Raji (cell line): ENCODE measurements at regions not wholly inside any gene's neighbourhood (a gene's known extent, or its start where the extent isn't known, plus 50 kb on each side); places are given as distances from the start of the nearest gene placed in this dataset.

Source experiments
- POLR2A ChIP-seq: IDR thresholded peaks from 2 replicates; pipeline ENCODE4 v1.6.1; 2011; ENCODE audit warnings: low read depth, low read length, control low read depth; ENCODE audit not compliant: insufficient read depth

DNA sequence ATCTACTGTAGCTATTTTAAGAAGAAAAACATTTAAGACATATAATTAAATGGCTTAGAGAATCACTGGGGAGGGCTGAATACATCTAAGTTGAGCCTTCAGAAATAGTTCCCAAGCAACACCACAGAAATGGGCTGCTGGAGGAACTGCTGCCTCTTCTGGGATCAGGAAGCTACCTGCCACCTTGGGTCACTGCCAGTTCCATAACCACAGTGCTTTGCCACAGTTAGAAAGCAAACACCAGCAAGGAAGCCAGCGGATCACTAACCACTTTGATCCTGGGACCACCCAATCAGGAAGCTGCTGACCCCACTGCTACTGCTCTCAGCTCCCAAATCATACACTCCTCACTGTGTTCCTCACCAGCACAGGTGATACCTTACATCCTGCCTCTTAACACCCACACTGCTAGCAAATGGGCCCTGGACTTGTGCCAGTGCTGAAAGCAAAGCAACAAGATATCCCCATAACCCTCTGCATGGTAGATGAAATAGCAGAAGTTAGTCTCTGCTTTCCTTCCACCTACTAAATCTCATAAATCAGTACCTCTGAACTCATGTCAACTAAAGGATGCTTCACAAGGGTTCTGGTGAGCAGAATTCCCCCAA, 346.9 kb downstream of the DEPDC1B start:
- no peak for TF ChIP-seq POLR2A

DNA sequence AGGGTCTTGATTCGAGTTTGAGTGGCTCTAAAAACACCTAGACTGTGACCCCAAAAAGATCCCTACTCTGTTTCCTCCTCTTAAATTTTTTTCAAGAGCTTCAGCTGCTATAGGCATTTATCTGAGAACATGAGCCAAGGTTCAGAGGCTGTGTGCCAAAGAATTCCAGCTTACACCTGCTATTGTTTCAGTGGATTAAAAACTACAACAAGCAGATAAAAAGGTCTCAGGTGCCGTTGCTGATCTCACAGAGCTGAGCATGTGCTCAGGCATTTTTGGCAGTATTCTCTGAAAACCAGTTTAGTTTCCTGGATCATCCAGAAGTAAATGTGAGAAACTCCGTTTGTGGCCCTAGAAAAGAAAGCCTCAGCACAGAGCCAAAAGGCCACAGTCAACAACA, 349.2 kb downstream of the DEPDC1B start:
- TF ChIP-seq POLR2A, result no peak

DNA sequence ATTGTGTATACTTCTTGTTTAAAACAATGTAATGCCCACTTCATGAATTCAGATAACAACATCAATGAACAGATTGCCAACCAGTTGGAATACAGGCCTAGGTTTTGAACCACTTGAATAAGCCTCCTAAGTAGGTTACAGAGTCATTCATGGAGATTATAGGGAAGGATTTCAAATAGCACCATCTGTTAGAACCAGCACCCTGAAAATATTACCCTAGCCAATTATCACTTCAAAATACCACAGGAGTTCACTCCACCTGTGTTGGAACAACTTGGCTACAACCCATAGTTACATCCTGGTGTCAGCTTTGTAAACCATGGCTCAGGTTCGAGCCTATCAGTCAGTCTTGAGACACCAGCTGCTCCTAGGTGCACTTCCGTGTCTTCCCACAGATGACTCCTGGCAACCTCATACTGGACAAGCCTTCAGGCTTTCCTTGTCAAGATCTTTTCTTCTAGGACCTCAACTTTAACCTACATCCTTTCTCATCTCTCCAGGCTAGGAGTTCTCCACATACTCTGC, 350.0 kb downstream of the DEPDC1B start:
- TF ChIP-seq POLR2A, result no peak

DNA sequence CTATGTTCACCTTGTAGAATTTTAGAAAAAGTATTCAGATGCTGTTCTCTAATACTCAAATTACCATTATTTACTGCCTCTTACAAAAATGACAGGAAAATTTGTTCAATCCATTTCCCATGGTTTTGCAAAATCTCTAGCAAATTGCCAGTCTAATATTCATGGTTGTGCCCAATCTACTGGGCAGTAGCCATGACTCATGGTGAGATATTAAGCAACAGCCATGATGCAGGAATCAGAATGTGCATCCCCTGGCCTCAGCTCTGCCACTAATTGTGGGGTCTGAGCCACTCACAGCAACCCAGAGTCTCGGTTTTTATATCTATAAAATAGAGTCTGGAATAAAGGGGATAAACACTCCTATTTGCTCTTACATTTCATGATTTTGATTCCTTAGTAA, 353.6 kb downstream of the DEPDC1B start:
- TF ChIP-seq POLR2A, result no peak

DNA sequence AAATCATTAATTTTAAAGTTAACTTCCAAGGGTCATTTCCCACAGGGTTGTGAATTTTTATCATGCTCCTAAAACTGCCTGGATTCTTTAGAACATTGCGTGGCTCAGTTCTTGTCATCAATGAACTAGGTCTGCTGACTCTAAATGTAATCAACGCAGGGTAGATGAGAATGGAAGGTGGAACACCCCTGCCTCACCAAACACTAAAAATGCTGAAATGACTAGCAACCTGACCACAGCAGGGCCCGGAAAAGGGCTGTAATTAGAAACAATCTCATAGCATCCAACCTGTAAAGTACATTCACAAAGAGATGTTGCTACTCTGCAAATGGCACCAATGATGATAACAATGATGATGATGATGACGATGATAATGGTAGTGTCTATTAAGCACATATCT, 356.9 kb downstream of the DEPDC1B start:
- no peak for TF ChIP-seq POLR2A

DNA sequence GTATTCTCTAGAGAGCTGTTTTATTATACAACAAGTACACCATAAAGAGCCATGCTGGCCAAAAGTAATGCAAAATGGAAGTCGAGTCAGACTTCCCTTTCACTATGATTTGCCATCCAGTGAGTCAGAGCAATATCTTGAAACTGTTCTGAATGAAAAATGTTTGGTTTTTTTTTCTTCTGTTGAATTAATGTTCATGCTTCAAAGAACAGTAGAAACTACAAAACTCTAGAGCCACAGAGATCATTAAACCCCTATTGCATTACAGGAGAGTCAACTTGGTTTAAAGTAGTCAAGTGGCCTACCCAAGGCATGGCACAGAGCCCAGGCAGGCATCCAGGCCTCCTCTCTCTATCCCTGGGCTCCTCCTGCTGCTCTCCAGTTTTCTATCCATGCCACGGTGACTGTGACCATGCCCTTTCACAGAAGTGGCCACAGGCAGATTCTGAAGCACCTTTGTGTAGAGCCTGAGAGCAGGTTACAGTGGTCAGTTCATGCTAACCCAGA, 358.9 kb downstream of the DEPDC1B start:
- TF ChIP-seq POLR2A, result no peak

DNA sequence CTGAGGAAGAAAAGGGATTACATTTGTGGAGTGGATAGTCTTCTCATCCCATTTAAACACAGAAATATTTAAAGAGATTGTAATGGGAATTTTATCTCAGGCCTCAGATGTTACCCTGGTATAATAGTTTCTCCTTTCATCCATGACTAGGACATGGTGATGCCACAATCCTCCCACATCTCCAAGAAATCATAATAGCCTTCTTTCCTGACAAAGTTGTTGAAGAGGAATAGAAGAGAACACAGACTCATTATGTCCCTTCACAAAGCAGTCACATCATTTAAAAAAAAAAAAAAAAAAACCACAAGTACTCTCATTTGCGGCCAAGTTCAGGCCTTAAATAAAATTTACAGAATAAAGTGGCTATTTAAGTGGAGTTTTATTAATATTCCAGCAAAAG, 359.6 kb downstream of the DEPDC1B start:
- TF ChIP-seq POLR2A, result no peak

DNA sequence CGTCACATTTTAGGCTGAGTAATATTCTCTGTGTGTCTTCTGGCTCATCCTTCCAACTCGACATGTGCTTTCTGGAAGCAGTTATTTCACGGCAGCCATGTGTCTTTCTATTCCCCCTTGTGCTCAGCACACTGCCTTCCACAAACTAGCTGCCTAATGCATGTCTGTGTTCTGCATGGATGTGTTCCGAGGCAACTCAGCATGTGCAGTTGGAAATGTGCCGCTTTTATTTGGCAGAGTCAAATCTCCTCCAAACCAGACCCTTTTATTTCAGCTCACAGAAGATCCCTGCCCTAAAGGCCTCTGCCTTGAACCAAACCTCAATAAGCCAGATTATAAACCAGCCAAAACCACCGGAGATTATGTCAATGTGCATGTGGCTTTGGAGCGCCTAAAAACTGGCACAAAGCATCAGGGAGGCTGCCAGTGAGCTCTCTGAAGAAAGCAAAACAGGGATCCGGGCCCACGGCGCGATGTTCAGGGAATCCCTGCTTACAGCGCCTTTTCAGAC, 360.2 kb downstream of the DEPDC1B start:
- no peak for TF ChIP-seq POLR2A

DNA sequence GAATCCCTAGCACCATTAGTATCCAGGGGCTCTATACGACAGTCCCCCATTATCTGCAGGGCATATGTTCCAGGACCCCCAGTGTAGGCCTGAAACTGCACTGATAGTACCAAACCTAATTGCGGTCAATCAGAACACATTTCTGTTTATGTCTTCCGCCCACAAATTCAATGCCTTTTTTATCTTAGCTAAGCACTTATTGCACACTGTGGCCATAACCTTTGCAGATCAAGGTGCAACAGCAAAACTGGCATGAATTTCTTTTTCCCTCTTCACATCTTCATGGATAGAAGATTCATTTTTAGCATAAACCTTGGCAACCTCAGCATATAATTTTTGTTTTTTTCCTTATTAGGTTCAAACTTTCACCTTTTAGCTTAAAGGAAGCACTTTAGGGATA, 361.1 kb downstream of the DEPDC1B start:
- TF ChIP-seq POLR2A, result no peak

DNA sequence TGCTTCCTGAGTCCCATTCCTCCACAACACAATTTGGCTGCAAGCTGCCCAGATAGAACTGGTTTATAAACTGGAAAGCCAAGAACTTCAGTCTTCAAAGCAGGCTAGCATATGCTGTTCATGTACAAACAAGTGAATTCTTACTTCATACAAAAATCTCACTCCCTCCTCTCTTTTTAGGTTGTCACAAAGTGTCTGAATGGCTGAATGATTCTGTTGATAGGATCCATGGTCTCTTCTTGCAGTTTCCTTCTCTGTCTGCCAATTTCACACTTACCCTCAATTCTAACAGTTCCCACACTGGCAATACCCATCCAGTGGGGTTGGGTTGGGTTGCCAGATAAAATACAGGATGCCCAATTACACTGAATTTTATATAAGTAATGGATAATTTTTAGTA, 363.5 kb downstream of the DEPDC1B start:
- no peak for TF ChIP-seq POLR2A

DNA sequence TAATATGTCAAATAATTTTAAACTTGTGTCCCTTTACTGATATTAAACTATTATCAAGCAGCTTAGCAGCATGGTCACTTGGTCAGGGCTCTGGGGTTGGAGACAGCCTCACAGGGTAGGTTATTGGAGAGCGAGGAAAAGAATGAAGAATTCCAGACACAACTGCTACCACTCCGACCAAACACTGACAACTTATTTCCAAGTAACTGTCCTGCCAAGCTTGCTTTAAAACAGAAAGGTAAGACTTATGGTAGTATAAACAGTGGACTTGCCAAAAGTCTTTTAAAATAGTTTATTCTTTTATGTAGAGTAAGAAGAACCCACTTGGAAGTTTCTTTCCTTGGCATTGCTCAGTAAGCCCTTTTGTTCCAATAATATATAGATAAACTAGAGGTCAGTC, 364.1 kb downstream of the DEPDC1B start:
- TF ChIP-seq POLR2A, result no peak

DNA sequence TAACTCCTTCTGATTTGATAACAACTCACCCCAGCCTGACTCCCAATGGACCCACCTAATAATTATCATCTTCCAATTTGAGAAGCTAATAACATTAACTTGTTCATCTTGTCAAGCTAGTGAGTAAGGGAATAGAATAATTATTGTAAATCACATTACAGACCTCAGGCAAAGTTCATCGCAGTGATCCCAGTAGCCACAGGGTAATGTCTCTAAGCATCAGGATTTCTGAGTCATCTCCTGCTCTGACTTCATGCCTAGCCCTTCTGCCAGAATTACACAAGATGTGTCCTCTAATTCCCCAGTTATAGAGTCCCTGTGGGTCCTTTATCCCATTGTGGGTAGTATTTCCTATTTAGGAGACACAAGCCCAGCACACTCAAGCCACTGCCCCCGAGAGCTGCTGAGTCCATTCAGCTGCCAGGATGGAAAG, 365.7 kb downstream of the DEPDC1B start:
- no peak for TF ChIP-seq POLR2A

DNA sequence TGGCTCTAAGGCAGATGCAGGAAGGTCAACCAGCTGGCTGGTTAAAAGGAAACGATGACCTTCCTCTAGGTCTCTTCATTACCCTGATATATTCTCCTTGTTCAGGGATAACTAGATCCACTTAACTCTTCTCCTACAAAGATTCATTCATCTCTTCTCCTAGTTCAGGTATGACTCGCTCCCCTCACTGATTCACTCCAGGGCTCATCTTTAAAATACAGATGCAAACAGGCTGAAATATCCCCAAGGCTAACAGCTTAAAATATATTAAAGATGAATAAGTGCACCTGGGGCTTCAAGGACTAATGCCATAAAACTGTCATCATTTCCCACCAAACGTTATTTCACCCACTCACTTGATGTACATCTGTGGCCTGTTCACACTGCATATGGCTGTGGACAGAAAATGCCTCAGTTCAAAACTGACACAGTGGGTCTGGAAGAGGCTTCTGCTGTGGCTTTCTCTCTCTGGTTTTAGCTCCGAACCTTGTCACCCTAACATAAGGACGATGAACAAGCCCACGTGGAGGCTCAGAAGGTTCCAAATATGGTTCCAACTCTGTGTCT, 366.9 kb downstream of the DEPDC1B start:
- TF ChIP-seq POLR2A, result no peak

DNA sequence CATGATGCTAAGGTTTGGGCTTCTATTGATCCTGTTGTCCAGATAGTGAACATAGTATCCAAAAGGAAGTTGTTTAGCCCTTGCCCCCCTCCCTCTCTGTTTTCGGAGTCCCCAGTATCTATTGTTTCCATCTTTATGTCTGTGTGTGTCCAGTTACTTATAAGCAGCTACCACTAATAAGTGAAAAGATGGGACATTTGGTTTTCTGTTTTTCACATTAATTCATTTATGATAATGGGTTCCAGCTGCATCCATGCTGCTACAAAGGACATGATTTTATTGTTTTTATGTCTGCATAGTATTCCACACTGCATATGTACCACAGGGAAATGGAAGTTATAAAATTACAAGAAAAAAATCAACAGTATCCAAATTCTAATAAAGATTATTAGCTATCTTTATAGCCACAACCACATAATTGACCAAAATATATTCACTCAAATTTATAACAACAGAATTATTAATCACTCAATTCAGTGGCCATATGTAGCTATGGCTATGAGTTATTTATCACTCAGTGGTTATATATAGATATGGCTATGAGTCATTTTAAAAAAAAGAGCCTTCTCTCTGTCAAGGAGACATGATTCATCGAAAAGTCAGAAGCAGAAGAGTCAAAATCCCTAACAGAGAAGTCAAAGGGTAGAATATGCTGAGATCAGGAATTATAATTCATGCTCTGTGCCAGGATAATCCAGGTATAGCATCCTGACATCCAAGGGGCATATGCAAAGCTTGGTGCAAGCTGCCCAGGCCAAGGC, 367.5 kb downstream of the DEPDC1B start:
- no peak for TF ChIP-seq POLR2A

DNA sequence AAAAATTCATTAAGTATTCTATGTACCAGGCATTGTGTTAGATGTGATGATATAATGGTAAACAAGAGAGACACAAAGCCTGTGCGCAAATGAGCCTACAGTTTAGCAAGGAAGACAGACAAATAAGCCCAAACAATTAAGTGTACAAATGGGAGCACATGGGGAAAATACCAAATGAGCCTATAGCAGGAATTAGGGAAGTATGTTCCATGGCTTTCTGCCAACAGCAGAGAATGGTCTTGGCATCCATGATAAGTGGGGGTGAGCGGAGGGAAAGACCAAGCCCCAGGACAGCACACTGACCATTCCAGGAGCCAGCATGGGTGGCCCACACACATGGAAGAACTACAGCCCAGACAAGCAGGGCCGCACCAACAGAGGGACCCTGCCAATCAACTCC, 369.7 kb downstream of the DEPDC1B start:
- no peak for TF ChIP-seq POLR2A

DNA sequence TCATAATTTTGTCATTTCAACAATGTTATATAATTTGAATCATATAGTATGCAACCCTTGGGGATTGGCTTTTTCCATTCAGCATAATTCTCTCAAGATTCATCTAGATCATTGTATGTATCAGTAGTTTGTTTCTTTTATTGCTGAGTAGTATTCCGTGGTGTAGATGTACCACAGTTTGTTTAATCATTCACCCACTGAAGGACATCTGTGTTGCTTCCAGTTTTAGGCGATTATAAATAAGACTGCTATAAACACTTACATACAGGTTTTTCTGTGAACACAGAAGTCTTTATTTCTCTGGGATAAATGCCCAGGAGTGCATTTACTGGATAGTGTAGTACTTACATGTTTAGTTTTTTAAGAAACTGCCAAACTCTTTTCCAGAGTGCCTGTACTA, 374.1 kb downstream of the DEPDC1B start:
- TF ChIP-seq POLR2A, result no peak
